Omental fat pad (tissue), 3 donors: ENCODE measurements at regions not wholly inside any gene's neighbourhood (a gene's known extent, or its start where the extent isn't known, plus 50 kb on each side); places are given as distances from the start of the nearest gene placed in this dataset.

Experiments
- ATAC-seq: fragments of 150-250 bp; one replicate; pipeline ENCODE4 v1.9.1; 2016; ENCODE audit warnings: mild to moderate bottlenecking, moderate library complexity; ENCODE audit not compliant: low FRiP score
- DNase-seq: peaks from one replicate; pipeline ENCODE4 v3.0.0-alpha.2; 2019; ENCODE audit warnings: low spot score
- TF ChIP-seq, protein P1 (sequence below), 3 donors: fragments of 450-650 bp; IDR thresholded peaks; one replicate each; pipeline ENCODE4 v1.5.1; 2016 to 2017; ENCODE audit warnings: antibody characterized with exemption in 3 of 3, mild to moderate bottlenecking in 3 of 3, moderate library complexity in 2 of 3

DNA sequence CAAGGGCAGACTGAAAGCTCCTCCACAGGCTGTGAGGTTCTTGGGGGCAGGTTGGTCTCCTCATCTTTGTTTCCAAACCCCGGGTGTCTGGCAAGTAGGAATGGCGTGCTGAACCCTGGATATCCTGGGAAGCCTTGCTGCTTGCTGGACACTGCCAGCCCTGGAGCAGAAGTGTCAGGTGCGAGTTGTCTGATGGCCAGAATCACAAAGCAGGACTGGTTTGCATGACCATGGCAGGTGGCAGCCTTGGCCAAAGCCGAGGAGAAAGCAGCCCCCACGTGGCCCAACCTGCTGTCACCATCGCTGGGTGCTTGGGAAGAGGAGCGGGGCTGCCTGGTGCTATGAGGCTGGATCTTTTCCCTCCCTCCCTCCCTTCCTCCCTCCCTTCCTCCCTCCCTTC lies 309.5 kb upstream of the HS6ST1 start:
- no peak for DNase-seq
- TF ChIP-seq, protein P1, sequence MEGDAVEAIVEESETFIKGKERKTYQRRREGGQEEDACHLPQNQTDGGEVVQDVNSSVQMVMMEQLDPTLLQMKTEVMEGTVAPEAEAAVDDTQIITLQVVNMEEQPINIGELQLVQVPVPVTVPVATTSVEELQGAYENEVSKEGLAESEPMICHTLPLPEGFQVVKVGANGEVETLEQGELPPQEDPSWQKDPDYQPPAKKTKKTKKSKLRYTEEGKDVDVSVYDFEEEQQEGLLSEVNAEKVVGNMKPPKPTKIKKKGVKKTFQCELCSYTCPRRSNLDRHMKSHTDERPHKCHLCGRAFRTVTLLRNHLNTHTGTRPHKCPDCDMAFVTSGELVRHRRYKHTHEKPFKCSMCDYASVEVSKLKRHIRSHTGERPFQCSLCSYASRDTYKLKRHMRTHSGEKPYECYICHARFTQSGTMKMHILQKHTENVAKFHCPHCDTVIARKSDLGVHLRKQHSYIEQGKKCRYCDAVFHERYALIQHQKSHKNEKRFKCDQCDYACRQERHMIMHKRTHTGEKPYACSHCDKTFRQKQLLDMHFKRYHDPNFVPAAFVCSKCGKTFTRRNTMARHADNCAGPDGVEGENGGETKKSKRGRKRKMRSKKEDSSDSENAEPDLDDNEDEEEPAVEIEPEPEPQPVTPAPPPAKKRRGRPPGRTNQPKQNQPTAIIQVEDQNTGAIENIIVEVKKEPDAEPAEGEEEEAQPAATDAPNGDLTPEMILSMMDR (IDR thresholded peaks at IDR 0.05), result no peak
- no peak for ATAC-seq

DNA sequence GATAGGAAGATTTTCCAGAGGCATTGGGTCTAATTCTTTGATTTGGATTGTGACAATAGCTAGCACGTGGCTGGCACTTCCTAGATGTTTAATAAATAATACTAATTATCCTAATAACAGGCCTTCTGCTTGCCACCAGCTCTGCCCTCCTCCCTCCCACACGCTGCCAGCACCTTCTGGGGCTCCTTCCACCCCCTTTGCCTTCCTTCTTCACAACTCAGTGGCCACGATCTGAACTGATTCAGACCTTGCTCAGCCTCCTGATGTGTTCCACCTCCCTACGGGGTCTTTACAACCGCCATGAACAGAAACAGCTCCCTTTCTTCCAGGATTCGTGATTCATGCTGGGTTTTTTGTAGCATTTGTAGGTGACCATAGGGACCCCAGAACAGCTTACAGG lies 310.3 kb upstream of the HS6ST1 start:
- TF ChIP-seq, protein P1 (IDR thresholded peaks at IDR 0.05), result no peak
- DNase-seq, result no peak
- no peak for ATAC-seq

DNA sequence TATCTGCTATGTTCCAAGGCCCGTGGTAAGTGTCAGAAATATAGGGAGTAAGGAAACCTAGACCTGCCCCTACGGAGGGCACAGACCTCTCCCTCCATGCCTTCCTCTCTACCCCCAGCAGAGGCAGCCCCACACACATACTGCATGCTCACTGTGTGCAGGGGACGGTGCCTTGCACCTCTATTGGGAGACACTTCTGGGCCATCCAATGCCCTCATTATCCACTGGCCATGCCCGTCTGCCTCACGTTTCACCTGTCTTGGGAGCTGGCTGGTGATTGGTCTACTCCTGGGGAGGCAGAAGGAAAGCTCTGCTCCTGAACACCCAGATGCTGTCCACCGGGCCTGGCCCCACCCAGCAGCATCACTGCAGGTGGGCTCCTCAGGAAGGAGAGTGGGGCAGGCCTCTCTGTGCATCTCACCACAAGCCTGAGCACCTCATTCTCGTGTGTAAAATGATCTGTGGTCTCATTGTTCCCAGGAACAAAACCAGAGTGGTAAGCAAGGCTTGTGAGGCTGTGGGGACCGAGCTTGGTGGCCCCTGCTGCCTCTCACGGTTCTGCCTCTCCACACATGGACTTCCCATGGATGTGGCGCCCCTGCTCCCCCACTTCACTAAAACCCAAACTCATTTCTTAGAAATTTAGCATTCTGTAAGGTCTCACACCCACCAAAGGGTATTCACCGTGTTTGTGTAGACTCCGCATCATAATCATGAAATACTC lies 312.5 kb upstream of the HS6ST1 start:
- ATAC-seq (no peak), DNase-seq (no peak)
- TF ChIP-seq, protein P1 (IDR thresholded peaks at IDR 0.05), result no peak

DNA sequence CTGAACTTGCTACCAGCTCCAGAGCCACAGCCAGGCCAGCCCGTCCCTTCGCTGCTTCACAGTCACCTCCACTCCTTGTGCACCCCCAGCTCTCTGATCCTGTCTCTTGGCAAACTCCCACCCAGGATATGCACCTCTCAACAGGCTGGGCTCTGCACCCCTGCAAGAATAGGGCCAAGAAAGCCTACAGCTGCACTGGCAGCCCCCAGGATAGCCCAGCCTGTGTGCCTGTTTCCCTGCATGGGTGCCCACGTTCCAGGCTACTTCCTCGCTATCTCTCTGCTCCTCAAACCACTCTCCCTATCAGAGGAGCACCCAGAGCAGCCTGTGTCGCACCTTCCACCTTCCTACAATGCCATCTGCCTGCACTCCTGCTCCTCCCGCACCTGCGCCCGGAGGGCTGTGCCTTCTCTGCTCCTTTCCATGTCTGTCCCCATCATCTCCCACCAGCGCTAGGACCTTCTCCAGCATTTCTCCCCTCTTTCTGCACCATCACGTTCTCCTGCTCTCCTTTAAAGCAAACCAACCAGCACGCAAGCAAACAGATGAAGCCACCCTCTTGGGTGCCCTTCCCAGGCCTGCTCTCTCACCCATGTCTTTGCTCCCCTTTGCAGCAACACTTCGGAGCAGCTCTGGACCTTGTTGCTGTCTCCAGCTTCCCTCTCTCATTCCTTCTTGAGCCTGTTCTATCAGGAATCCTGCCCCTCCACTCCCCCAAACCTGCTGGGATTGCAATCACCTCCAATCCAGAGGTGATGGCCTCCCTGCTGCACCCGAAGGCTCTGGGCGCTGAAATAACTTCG lies 313.2 kb upstream of the HS6ST1 start:
- TF ChIP-seq, protein P1 (IDR thresholded peaks at IDR 0.05), result no peak
- DNase-seq (no peak), ATAC-seq (no peak)

DNA sequence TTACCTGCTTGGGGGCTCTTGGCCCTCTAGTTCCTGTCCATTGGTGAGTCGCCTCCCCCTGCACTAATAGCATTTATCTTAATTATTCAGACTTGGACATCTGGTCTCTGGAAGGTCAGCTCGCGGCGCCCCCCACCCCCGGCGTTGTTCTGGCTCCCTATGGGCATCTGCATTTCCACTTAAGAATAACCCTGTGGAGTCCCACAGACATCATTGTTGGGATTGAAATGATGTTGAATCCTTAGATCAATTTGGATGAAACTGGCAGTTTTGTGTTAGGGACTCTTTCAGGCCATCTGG lies 313.8 kb upstream of the HS6ST1 start:
- TF ChIP-seq, protein P1 (IDR thresholded peaks at IDR 0.05), result no peak
- DNase-seq (no peak), ATAC-seq (no peak)

DNA sequence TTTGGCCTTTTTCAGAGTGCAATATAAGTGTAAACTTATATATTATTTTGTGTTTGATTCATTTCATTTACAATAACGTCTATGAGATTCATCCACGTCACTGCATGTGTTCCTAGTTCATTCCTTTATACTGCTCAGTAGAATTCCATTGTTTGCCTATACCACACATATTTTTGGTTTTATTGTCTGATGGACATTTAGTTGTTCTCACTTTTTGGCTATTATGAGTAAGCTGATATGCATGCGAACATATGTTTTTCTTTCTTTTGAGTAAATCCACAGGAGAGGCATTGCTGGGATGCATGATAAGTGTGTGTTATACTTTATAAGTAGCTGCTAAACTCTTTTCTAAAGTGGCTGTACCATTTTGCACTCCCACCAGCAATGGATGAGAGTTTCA lies 314.8 kb upstream of the HS6ST1 start:
- no peak for ATAC-seq
- DNase-seq, result no peak
- TF ChIP-seq, protein P1 (IDR thresholded peaks at IDR 0.05), result no peak
